Tibial nerve (tissue), 3 donors: ENCODE measurements at regions not wholly inside any gene's neighbourhood (a gene's known extent, or its start where the extent isn't known, plus 50 kb on each side); places are given as distances from the start of the nearest gene placed in this dataset.

Source experiments
- POLR2A ChIP-seq, 2 donors: fragments of 450-650 bp; IDR thresholded peaks; one replicate each; pipeline ENCODE4 v1.6.1; 2017; ENCODE audit warnings: antibody characterized with exemption in 2 of 2, mild to moderate bottlenecking in 2 of 2, moderate library complexity in 2 of 2
- TF ChIP-seq, protein P1 (sequence below), 5 experiments: fragments of 200-600 bp in 3 of 5; fragments of 450-650 bp in 2 of 5; sonication (generic) in 3 of 5; IDR thresholded peaks; one replicate each; pipeline ENCODE4 v1.5.1; 2016 to 2019; ENCODE audit warnings: antibody characterized with exemption in 5 of 5, mild to moderate bottlenecking in 3 of 5, moderate library complexity in 2 of 5

DNA sequence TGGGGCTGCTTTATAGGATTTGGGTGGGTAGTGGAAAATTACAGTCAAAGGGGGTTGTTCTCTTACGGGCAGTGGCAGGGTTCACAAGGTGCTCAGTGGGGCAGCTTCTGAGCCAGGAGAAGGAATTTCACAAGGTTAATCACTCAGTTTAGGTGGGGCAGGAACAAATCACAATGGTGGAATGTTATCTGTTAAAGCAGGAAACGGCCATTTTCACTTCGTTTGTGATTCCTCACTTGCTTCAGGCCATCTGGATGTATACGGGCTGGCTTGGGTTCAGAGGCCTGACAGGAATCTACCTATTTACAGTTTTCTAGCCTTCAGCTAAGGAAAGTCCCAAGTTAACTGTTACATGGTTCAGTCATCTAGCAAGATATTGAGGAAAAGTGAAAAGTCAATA, 1003.5 kb downstream of the STPG2 start:
- no peak for TF ChIP-seq POLR2A (IDR thresholded peaks at IDR 0.05)
- TF ChIP-seq, protein P1, sequence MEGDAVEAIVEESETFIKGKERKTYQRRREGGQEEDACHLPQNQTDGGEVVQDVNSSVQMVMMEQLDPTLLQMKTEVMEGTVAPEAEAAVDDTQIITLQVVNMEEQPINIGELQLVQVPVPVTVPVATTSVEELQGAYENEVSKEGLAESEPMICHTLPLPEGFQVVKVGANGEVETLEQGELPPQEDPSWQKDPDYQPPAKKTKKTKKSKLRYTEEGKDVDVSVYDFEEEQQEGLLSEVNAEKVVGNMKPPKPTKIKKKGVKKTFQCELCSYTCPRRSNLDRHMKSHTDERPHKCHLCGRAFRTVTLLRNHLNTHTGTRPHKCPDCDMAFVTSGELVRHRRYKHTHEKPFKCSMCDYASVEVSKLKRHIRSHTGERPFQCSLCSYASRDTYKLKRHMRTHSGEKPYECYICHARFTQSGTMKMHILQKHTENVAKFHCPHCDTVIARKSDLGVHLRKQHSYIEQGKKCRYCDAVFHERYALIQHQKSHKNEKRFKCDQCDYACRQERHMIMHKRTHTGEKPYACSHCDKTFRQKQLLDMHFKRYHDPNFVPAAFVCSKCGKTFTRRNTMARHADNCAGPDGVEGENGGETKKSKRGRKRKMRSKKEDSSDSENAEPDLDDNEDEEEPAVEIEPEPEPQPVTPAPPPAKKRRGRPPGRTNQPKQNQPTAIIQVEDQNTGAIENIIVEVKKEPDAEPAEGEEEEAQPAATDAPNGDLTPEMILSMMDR (IDR thresholded peaks at IDR 0.05): no peak
